Hematopoietic multipotent progenitor cell treated with erythropoietin and hydrocortisone succinate and interleukin-3 and kit ligand, for 17 days (in vitro differentiated cells): ENCODE measurements at regions not wholly inside any gene's neighbourhood (a gene's known extent, or its start where the extent isn't known, plus 50 kb on each side); places are given as distances from the start of the nearest gene placed in this dataset.
"Not testable (repeated sequence)": the region's sequence is repeated elsewhere in the genome, so short reads cannot be mapped to it uniquely, and the experiment has no call there.

Experiments
- DNase-seq: peaks from one replicate; pipeline ENCODE4 v3.0.0-alpha.2; 2015; ENCODE audit warnings: low spot score

DNA sequence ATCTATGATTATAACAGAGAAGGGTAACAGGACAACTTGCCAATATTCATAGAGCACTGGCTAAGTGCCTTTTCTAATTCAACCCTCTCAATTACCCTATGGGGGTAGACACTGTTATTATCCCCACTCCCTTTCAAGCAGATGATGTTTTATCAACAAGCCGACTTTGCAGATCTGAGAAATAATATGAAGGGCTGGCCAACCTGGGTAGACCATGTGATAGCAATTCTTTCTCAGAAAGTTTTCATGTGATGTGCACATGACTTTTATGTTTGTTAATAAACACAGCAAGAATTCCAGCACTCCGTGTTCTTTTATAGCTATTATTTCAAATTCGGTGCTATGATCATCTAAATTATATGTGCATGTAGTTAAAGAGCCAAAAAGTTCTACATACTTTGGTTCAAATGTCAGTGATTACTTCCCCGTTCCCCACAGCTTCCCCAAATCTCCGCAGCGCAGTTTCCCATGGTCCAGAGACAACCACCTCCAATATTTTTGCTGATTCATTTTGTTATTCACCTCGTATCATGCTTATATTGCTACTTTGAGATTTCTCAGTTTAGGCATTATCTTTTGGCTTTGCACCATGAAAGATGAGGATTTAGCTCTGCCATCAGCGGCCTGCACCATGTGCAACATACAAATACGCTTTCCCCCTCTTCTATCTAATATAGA lies 96.7 kb upstream of the GADD45A start:
- no peak for DNase-seq

DNA sequence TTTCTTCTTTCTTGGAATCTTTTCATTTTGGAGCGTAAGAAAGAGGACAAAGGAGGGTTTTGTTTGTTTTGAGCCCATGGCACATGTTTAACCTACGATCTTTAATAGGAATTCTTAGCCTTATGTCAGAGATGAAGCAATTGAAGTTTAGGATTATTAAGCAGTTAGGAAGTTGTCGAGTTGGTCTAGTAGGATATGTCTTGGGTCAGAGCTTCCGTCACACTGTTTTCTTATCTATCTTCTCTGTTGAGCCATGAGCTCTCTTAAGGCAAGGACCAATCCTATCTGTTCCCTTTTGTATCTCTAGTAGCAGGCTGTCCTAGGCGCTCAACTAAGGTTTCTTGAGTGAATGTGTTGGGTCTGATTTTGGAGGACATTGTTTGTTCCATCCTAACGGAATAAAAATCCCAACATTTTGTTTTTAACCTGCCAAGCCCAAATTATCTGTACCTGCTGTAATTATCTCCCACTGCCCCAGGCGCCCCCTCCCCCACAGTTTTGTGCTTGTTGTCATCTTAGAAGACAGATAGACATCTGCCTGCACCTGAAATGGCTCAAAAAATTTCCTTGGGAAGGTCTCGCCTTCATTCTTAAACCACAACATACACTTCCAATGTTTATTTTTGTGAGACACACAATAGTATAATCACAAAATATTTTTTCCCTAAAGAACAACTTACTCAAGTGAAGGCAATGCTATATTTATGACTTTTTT lies 95.3 kb upstream of the GADD45A start:
- DNase-seq = no peak

DNA sequence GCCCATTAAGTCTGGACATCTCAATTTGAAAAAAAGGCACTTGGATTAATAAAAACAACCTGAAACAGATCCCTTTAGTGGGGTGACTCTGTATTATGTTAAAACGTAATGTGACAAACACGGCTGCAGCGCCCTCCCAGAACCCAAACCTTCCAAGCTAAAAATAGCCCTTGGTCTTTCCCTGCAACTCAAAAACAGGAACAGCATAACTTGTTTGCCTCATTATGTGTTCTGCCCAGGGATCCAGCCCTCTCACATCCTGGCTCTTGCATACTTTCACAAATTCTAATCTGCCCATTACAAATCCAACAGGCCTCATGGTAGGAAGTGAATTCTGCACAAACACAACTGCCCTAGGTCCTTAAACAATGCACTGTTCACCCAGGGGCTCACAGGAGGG lies 94.7 kb upstream of the GADD45A start:
- DNase-seq = no peak

DNA sequence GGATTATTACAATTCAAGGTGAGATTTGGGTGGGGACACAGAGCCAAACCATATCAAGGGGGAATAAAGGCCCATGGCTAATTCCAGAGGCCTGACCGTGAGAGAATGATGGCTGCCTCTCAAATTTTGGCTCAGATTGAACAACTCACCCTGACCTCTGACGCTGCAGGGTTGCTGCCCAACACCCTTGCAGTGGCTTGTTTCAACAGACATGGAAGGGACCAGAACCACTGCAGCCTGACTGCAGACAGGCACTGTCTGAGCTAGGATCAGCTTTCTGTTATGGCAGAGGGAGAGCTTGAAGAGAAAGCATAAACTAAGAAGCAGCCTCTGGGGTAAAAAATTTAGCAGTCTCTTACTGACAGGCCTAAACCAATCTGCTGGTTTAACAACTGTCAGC lies 90.2 kb upstream of the GADD45A start:
- DNase-seq = no peak

DNA sequence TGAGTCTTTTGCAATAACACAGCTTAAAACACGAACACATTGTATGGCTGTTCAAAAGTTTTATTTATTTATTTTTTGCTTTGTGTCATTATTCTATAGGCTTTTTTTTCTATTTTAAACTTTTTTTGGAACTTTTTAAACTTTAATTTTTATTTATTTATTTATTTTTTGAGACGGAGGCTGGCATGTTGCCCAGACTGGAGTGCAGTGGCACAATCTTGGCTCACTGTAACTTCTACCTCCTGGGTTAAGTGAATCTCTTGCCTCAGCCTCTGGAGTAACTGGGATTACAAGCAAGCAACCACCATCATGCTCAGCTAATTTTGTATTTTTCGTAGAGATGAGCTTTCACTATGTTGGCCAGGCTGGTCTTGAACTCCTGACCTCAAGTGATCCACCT lies 88.3 kb upstream of the GADD45A start:
- DNase-seq = no peak

DNA sequence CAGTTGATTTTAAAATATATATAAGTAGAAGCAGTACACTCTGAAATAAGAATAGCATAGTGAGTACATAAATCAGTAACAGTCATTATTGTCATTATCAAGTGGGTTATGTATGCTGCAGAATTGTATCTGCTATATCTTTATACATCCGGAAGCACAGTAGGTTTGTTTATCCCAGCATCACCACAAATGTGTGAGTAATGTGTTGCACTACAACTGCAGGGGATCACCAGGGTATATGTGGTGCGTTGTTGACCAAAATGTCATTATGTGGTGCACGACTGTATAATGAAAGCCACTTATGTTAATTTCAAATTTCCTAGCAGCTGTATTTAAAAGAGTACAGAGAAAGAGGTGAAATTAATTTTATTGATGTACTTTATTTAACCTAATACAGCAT lies 87.7 kb upstream of the GADD45A start:
- no peak for DNase-seq

DNA sequence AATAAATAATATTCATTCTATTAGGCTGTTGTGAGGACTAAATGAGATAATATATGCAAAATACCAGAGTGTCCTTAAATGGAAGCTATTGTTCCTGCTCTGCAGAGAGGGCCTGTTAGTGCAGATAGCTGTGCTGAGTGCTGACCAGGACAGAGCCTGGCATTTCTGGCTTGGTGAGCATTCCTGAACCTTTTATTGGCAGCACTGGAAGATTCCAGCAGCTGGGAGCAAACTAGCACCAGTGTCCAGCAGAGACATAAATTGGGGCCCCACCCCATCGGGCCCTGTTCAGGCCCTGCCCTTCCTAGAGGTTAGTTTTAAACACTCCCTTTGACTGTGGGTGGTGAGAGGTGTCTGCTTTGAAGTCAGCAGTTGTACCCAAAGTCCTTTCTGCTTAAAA lies 85.9 kb upstream of the GADD45A start:
- DNase-seq = no peak

DNA sequence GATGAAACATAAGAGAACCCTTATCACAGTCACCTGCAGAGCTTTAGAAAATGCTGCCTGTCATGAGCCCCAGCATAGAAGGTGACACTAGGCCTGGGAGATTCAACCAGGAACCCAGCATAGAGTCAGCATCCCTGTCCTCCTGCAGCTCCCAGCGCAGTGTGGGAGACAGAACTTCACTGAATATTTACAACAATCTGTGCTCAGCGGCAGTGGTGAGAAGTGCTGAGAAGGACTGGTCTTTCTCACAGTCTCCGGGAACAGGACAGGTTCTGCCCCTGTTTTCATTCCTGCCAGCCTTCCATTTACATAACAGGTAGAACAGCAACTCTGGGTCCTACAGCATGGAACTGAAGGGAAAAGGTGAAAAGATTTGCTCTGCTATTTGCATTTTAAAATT lies 83.5 kb upstream of the GADD45A start:
- no peak for DNase-seq

DNA sequence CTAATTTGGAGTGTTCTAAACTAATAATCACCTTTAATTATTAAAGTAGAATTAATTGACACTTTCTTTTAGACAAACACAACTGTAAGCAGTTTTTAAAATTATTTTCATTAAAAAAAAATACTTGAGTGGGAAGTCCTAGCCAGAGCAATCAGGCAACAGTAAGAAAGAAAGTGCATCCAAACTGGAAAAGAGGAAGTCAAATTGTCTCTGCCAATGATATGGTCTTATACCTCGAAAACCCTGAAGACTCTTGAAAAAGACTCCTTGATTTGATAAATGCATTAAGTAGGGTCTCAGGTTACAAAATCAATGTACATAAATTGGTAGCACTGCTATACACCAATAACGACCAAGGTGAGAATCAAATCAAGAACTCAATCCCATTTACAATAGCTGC lies 83.0 kb upstream of the GADD45A start:
- no peak for DNase-seq

DNA sequence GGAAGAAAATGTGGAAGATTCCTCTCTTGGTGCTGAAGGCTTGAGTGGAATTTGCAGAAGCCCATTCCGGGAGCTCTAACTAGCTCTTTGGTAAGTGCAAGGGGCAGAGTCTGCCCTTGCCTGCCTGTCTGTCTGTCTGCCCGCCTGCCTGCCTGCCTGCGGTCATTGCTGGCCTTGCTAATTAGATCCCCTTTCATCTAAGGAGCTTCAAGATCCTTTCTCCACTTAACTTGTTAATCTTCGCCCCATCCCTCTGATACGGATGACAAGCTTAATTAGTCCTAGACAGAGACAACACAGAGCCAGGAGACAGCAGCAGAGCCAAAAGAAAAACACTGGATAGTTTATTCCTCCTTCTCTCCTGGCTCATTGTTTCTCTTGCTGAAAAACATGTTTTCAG lies 80.2 kb upstream of the GADD45A start:
- no peak for DNase-seq

DNA sequence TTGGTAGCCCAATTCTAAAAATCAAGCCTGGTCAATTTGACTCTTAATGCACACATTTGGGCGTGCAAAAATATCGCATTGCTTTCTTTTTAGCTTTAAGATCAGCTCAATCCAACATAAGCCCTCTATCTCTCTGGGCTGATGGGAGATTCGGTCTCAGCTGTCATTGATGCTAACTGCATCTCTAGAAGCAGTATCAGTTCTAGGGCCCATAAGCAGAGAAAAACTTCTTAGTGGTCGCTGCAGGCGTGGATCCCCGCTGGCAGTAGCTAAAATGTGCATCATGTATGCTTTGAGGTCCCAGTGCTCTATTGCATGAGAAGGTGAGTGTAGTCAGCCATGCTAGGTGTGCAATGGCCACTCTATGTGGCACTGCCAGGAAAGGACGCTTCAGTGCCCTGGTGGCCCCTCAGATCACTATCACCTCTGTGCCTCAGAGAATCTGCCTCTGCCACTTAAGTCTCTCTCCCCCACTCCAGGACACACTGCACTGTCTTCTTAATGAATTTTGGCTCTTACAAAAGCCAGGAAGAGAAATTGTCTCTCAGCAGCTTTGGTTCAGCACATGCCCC lies 79.7 kb upstream of the GADD45A start:
- no peak for DNase-seq

DNA sequence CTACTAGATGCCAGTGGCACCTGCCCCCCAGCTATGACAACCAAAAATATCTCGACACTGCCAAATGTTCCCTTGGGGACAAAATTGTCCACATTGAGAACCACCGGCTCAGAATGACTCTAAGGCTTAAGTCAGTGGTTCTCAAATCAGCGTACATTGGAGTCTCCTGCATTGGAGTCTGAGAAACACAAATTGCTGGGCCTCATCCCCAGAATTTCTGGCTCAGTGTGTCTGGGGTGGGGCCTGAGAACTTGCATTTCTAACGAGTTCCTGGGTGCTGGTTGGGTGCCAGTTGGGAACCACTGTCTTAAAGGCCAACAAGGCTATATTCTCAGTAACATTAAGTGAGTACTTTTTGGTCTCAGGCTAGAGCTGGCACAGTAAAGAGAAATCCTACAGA lies 77.7 kb upstream of the GADD45A start:
- no peak for DNase-seq

DNA sequence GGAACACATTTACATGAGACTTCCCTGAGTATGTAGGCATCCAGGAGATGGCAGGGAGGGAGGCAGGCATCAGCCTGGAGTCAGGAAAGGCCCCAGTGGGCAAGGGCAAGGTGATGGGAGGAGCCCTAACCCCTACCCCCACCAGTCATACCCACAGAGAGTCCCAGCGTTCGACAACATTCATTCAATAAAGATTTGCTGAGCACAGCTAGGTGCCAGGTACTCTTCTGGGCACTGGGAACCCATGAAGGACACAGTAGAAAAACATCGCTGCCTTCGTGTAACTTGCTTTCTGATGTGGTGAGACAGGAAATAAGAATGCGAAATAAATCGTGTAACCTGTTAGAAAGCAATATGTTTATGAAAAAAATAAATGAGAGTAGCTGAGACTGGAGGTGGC lies 77.3 kb upstream of the GADD45A start:
- no peak for DNase-seq

DNA sequence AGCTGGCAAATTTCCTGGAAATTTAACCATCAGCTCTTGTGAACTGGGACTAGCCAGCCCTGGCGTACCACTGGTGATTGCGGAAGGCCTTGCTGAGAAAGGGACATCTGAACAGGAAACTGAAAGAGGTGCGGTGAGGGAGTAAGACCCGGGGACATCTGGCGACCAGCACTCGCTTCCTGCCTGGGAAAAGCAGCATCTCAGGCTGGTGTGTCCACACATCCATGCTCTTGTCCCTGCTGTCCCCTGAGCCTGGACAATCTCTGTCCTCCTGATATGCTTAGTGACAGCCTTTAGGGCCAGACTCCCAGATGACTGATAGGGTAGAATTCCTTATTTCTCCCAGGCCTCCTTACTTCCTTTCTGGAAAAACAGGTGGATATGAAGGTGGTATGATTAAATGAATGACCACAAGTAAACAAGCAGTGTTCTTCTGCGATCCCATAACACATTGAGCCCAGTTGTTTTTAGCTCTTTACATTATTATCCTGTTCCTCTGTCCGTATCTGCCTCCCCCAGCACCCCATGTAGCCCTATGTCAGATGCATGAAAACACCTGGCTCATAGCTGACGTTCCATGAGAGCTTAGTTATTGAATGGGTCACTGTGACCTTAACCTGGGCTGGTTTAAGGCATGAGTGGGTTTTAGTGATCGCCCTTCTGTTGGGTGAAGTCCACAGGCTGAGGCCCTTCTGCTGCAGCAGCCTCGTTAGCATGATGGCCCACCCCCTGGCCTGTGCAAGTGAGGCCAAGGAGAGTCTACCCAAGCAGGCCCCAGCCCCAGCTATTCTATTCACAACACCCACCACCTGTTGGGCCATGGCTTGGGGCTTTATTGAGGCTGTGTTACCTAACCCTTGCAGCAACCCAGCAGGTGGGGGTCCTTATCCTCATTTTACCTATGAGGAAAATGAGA lies 76.1 kb upstream of the GADD45A start:
- DNase-seq = no peak

DNA sequence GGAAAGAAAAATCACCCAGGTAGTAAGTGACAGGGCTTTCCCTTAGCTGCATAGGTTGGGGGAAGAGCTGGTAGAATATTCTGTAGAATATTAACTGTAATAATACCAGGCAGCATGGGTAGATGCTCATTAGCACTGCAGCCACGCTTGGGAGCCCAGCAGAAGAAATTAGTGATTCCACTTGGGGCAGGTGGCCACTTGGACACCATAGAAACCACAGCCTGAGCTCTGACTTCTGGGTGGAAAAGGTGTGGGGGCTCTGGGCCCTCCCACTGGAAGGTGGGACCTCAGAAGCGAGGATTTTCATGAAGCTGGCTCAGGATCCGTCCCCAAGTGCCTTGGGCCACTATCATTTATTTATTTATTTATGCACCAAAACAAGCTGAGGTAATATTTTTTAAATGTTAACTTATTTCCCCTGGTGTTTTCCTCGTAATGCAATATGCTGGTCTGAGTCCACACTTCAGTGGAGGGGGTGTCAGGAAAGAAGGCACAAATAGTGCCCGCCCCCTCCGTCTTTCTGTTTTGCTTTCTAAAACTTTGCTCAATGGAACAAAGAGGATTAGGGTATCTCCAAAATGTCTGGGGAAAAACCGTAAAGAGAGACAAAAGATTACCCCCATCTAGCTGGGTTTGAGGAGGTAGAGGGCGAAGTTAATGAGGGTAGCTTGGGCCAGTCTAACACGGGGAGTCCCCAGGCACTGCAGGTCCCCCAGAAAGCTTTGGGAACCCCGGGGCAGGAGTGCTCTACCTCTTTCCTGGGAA lies 75.2 kb upstream of the GADD45A start:
- DNase-seq = no peak

DNA sequence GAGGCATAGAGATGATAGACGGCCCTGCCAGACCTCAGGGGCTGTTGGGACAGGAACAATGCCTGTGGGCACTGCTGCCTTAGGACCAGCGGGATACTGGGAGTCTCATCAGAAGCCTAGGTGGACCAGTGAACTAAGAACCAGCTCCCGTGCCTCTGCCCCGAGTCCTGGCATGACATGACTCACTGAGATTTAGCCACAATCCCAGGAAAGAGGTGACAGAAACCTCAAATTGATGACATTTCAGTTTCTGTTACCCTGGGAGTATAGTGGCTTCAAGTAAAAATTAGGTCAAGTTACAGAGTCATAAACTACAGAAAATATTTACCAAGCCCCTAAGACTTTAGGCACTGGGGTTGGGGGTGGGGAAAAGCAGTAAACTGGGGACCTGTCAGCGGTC lies 74.6 kb upstream of the GADD45A start:
- no peak for DNase-seq

DNA sequence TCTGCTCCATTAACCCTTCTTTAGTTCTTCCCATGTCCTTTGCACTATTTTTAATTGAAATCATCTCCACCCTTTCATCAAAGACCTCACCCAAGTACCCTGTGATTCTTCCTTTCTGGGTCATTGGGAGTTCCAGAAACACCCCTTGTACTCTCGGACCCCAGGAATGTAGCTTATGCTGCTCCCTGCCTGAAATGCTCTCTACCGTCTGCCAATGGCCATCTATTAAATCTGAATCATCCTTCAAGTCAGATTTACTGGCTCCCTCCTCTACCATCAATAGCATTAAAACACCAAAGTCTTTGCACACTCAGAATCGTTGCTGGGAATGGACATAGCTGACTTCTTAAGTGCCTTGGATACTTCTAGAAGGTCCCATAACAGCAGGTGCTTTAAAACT lies 73.2 kb upstream of the GADD45A start:
- DNase-seq = no peak

DNA sequence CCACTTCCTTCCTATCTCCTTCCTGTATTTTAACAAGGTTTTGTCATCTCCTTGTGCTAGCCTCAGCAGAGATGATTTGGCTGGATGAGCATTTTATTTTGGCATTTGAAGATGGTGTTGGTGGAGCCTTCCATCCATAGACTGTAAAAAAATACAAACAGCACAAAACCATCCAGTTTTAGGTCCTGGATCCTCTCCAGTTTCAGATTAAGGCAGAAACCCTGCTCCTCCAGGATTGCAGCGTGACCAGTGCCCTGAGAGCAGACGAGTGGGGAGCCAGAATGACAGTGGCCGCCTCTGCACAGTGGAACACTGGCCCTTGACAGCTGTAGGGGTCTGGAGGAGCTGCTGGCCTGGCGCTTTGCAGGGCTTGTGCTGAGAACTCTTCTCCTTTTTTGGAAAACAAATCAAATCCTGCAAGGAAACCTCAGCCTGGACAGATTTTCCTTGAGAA lies 72.2 kb upstream of the GADD45A start:
- DNase-seq = no peak

DNA sequence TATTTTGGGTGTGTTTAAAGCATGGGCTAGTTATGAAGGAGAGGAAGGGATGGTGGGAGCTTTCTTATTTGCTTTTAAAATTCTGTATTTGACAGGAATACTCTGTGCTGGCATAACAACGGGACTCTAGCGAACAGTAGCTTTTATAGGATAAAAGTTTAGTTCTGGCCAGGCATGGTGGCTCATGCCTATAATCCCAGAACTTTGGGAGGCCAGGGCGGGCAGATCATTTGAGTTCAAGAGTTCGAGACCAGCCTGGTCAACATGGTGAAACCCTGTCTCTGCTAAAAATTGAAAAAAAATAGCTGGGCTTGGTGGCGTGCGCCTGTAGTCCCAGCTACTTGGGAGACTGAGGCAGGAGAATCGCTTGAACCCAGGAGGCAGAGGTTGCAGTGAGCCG lies 71.5 kb upstream of the GADD45A start:
- not testable (repeated sequence) for DNase-seq

DNA sequence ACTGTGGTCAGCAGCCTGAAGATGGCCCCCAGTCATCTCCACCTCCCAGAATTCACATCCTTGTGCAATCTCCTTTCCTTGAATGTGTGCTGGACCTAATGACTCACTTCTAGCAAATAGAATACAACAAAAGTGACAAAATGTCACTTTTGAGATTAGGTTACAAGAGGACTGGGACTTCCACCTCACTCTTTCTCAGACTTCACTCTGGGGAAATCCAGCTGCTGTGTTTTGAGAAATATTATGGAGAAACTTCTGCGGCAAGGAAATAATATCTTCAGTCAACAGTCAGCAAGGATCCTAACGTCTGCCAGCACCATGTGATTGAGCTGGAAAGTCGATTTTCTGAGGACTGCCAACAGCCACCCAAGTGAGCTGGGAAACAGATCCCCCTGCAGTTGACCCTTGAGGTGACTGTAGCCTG lies 70.5 kb upstream of the GADD45A start:
- DNase-seq = no peak

DNA sequence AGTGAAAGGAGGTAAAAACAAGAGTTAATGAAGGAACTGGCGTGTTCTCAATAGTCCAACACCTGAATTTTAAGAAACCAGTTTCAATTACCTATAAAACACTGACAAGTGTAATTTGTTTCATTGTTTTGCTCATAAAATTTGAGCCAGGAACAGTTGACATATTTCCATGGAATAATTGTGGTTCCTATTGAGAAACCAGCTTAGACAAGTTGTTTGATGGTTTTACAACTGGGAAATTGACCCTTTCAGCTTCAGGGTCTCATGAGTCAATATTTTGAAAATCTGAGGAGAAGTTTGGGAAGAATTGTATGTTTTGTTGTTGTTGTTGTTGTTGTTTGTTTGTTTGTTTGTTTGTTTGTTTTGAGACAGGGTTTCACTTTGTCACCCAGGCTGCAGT lies 69.1 kb upstream of the GADD45A start:
- no peak for DNase-seq
